ENCODE measurements at regions not wholly inside any gene's neighbourhood (a gene's known extent, or its start where the extent isn't known, plus 50 kb on each side); places are given as distances from the start of the nearest gene placed in this dataset.

DNA sequence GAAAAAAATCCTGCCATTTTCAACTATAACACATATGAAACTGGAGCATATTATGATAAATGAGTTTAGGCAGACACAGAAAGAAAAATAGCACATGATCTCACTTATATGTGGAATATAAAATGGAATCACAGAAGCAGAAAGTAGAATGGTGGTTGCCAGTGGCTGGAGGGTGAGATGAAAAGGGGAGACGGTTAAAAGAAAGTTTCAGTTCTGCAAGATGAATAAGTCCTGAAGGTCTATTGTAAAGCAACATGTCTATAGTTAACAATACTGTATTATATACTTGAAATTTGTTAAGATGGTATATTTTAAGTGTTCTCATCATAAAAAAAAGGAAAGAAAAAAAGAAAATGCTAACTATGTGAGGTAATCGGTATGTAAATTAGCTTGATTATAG, 503.9 kb downstream of the EPHA7 start:
- TF ChIP-seq, protein P1, sequence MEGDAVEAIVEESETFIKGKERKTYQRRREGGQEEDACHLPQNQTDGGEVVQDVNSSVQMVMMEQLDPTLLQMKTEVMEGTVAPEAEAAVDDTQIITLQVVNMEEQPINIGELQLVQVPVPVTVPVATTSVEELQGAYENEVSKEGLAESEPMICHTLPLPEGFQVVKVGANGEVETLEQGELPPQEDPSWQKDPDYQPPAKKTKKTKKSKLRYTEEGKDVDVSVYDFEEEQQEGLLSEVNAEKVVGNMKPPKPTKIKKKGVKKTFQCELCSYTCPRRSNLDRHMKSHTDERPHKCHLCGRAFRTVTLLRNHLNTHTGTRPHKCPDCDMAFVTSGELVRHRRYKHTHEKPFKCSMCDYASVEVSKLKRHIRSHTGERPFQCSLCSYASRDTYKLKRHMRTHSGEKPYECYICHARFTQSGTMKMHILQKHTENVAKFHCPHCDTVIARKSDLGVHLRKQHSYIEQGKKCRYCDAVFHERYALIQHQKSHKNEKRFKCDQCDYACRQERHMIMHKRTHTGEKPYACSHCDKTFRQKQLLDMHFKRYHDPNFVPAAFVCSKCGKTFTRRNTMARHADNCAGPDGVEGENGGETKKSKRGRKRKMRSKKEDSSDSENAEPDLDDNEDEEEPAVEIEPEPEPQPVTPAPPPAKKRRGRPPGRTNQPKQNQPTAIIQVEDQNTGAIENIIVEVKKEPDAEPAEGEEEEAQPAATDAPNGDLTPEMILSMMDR (IDR thresholded peaks at IDR 0.05; ENCODE audit: low read depth, low read length) = no peak
- TF ChIP-seq POLR2A (IDR thresholded peaks at IDR 0.05; ENCODE audit: extremely low read depth, insufficient read length) = no peak
- TF ChIP-seq, protein P2, sequence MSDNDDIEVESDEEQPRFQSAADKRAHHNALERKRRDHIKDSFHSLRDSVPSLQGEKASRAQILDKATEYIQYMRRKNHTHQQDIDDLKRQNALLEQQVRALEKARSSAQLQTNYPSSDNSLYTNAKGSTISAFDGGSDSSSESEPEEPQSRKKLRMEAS (IDR thresholded peaks at IDR 0.05; ENCODE audit: low read depth, low read length) = no peak
